Smooth muscle cell (in vitro differentiated cells): ENCODE measurements at regions not wholly inside any gene's neighbourhood (a gene's known extent, or its start where the extent isn't known, plus 50 kb on each side); places are given as distances from the start of the nearest gene placed in this dataset.

Experiments used
- DNase-seq: peaks from one replicate; lab custom pipeline; 2025; ENCODE audit not compliant: unreplicated experiment; lab: John Stamatoyannopoulos, UW
- H2AFZ ChIP-seq: fragments of 200-600 bp; sonication (generic); 2 replicates; pipeline ENCODE4 v1.6.0; 2016; ENCODE audit warnings: antibody characterized with exemption, low read depth, mild to moderate bottlenecking
- H3F3A ChIP-seq: fragments of 200-600 bp; sonication (generic); 2 replicates; pipeline ENCODE4 v1.6.0; 2017; ENCODE audit warnings: antibody characterized with exemption, low read depth
- H3K27ac ChIP-seq: fragments of 200-600 bp; sonication (generic); 2 replicates; pipeline ENCODE4 v1.5.1; 2016; ENCODE audit warnings: low read depth, mild to moderate bottlenecking
- H3K27me3 ChIP-seq: fragments of 200-600 bp; sonication (generic); 2 replicates; pipeline ENCODE4 v1.6.1; 2016; ENCODE audit warnings: low read depth, mild to moderate bottlenecking
- H3K36me3 ChIP-seq: fragments of 200-600 bp; sonication (generic); 2 replicates; pipeline ENCODE4 v1.5.1; 2016; ENCODE audit warnings: low read depth
- H3K4me1 ChIP-seq: fragments of 200-600 bp; sonication (generic); 2 replicates; pipeline ENCODE4 v1.5.1; 2016; ENCODE audit warnings: low read depth
- H3K4me2 ChIP-seq: fragments of 200-600 bp; sonication (generic); 2 replicates; pipeline ENCODE4 v1.6.0; 2016; ENCODE audit warnings: mild to moderate bottlenecking
- H3K4me3 ChIP-seq: fragments of 200-600 bp; sonication (generic); 2 replicates; pipeline ENCODE4 v1.5.1; 2016; ENCODE audit warnings: mild to moderate bottlenecking
- H3K79me2 ChIP-seq: fragments of 200-600 bp; sonication (generic); 2 replicates; pipeline ENCODE4 v1.6.0; 2016; ENCODE audit warnings: low read depth, mild to moderate bottlenecking
- H3K9ac ChIP-seq: fragments of 200-600 bp; sonication (generic); 2 replicates; pipeline ENCODE4 v1.6.0; 2016; ENCODE audit warnings: low read depth
- H3K9me3 ChIP-seq: fragments of 200-600 bp; sonication (generic); replicated peaks from 2 replicates; pipeline ENCODE4 v1.5.1; 2016; ENCODE audit warnings: low read depth
- H4K20me1 ChIP-seq: fragments of 200-600 bp; sonication (generic); 2 replicates; pipeline ENCODE4 v1.6.0; 2016; ENCODE audit warnings: low read depth
- WGBS: methylation state at CpG from one replicate; pipeline ENCODE4 v1.1.7; 2016; ENCODE audit warnings: low lambda C conversion rate; 5-methylcytosine and 5-hydroxymethylcytosine counted together
- TF ChIP-seq, protein P1 (sequence below): fragments of 200-600 bp; sonication (generic); IDR thresholded peaks from 2 replicates; pipeline ENCODE4 v1.5.1; 2017; ENCODE audit warnings: borderline replicate concordance, mild to moderate bottlenecking, antibody characterized with exemption; ENCODE audit not compliant: insufficient read depth, poor library complexity, severe bottlenecking

DNA sequence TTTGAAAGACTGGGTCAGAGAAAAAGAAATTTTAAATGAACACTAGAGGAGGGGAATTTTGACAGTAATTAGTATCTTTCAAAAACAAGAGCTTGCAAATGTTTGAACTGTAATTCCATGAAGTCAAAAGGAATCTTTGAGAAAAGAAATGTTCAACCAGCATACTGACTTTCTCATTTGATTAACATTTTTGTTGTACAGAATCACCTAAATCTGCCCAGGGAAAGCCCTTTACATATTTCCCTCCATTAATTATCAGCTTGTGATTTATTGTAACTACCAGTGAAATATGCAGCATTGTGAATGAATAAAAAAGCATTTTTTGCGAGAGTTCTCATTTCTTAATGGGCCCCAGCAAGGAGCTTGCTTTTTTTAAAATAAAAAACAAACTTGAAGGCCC lies 61.2 kb upstream of the CCDC91 start:
- 82% methylated on average over 1 of the region's 1 CpG for WGBS
- Histone ChIP-seq H2AFZ (peak overlapping the region; percentile 39), H3K27me3 (no peaks in the 10 kb centered on the region), H3K4me2 (peak overlapping the region; percentile 31), H3K27ac (peak overlapping the region; percentile 100), H3K9ac (peak overlapping the region; percentile 79), H3F3A (peaks cover 25% of the 10 kb centered on the region), H3K36me3 (no peaks in the 10 kb centered on the region), H3K4me1 (peaks cover 24% of the 10 kb centered on the region), H4K20me1 (no peaks in the 10 kb centered on the region), H3K4me3 (no peak overlapping the region), H3K9me3 (no peaks in the 10 kb centered on the region), H3K79me2 (no peaks in the 10 kb centered on the region)
- DNase-seq, result no peak
- TF ChIP-seq, protein P1, sequence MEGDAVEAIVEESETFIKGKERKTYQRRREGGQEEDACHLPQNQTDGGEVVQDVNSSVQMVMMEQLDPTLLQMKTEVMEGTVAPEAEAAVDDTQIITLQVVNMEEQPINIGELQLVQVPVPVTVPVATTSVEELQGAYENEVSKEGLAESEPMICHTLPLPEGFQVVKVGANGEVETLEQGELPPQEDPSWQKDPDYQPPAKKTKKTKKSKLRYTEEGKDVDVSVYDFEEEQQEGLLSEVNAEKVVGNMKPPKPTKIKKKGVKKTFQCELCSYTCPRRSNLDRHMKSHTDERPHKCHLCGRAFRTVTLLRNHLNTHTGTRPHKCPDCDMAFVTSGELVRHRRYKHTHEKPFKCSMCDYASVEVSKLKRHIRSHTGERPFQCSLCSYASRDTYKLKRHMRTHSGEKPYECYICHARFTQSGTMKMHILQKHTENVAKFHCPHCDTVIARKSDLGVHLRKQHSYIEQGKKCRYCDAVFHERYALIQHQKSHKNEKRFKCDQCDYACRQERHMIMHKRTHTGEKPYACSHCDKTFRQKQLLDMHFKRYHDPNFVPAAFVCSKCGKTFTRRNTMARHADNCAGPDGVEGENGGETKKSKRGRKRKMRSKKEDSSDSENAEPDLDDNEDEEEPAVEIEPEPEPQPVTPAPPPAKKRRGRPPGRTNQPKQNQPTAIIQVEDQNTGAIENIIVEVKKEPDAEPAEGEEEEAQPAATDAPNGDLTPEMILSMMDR, result no peak

DNA sequence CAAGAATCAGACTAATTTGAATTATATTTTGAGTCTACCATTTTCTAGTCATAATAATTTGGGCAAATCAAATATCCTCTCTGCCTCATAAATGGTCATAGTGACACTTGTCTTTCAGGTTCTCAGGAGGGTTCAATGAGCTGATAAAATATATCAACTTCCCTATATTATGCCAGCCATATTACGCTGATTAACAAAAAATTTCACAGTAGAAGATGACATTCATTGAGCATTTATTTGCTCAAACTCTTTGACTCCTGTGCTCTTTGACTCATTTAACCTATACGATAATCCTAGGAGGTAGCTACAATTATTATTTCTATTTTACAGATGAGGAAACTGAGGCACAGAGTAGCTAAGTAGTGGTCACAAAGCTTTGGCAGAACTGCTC lies 60.0 kb upstream of the CCDC91 start:
- Histone ChIP-seq H3K27ac (peak overlapping the region; percentile 100), H3K9ac (peak overlapping the region; percentile 79), H3K36me3 (no peaks in the 10 kb centered on the region), H3F3A (peaks cover 25% of the 10 kb centered on the region), H4K20me1 (no peaks in the 10 kb centered on the region), H3K27me3 (no peaks in the 10 kb centered on the region), H2AFZ (no peak overlapping the region), H3K4me3 (no peak overlapping the region), H3K79me2 (no peaks in the 10 kb centered on the region), H3K4me2 (peak overlapping the region; percentile 18), H3K4me1 (peaks cover 24% of the 10 kb centered on the region), H3K9me3 (no peaks in the 10 kb centered on the region)
- 93% methylated on average over 2 of the region's 2 CpGs for WGBS
- TF ChIP-seq, protein P1, result no peak
- no peak for DNase-seq

DNA sequence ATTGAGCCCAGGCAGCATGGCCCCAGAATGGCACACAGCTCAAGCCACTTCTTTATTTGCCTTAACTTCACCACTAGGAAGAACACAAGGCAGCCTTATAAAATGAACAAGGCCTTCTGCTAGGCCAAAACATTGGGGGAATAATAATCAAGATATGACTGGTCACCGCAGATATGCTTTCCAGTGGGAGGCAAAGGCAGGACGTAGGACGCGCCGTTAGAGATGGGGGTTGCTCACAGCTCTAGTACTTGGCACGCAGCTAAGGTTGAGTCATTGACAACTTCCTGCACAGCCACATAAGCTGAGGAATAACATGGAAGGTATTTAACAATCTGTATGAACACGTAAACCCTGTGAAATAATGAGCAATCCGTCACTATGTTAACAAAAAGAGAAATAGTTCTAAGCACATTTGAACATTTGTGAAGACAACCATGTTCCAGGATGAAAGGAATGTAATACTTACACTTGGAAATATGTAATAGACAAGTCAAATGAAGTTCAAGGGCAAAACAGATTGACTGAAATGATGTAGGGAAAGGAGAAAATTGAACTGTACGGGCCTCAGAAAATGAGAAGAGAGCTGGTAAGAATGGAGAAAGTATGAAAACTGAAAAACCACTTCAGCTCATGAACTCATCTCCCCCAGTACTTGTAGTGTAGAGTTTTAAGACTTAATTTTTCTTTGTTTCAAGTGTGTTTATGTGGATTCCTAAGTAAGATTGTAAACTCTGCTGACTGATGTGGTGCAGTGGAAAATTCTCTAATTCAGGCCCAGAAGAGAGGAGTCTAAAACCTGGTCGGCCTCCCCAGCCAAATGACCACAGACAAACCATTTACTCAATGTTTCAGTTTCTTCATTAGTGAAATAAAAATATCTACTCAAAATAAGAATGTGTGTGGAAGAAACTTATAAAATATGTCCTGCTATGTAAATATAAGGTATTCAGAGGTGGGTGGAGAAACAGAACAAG lies 59.3 kb upstream of the CCDC91 start:
- Histone ChIP-seq H3K4me3 (no peak overlapping the region), H4K20me1 (no peaks in the 10 kb centered on the region), H3K9ac (peak overlapping the region; percentile 96), H3K9me3 (no peaks in the 10 kb centered on the region), H2AFZ (peak overlapping the region; percentile 25), H3K36me3 (no peaks in the 10 kb centered on the region), H3K4me1 (peaks cover 24% of the 10 kb centered on the region), H3K79me2 (no peaks in the 10 kb centered on the region), H3K4me2 (peak overlapping the region; percentile 55), H3K27me3 (no peaks in the 10 kb centered on the region), H3F3A (peaks cover 25% of the 10 kb centered on the region), H3K27ac (peak overlapping the region; percentile 100)
- 11% methylated on average over 10 of the region's 10 CpGs for WGBS
- TF ChIP-seq, protein P1, result no peak
- peak; percentile 12 for DNase-seq
